NCI-H748 (cell line): ENCODE measurements at regions not wholly inside any gene's neighbourhood (a gene's known extent, or its start where the extent isn't known, plus 50 kb on each side); places are given as distances from the start of the nearest gene placed in this dataset.
"Not testable (repeated sequence)": the region's sequence is repeated elsewhere in the genome, so short reads cannot be mapped to it uniquely, and the experiment has no call there.

Experiments
- DNase-seq: peaks from one replicate; lab custom pipeline; 2025; ENCODE audit not compliant: unreplicated experiment; lab: John Stamatoyannopoulos, UW

GRCh38 chr10:55169493-55169892 is 368.5 kb upstream of the PCDH15 start:
- DNase-seq = no peak

- no peak for DNase-seq
Measured at GRCh38 chr10:55168343-55168742, 367.3 kb upstream of the PCDH15 start.

- DNase-seq = no peak
Measured at GRCh38 chr10:55163388-55163979, 362.5 kb upstream of the PCDH15 start.

GRCh38 chr10:55162321-55162720 is 361.3 kb upstream of the PCDH15 start:
- not testable (repeated sequence) for DNase-seq

- DNase-seq = no peak
Measured at GRCh38 chr10:55160655-55161283, 359.7 kb upstream of the PCDH15 start.

GRCh38 chr10:55158633-55159032 is 357.6 kb upstream of the PCDH15 start:
- DNase-seq = no peak

GRCh38 chr10:55146032-55146431 is 345.0 kb upstream of the PCDH15 start:
- DNase-seq = no peak

- DNase-seq = no peak
Measured at GRCh38 chr10:55144001-55144400, 343.0 kb upstream of the PCDH15 start.

- peak; percentile 54 for DNase-seq
Measured at GRCh38 chr10:55141892-55142291, 340.9 kb upstream of the PCDH15 start.

- no peak for DNase-seq
Measured at GRCh38 chr10:55137063-55137462, 336.0 kb upstream of the PCDH15 start.

GRCh38 chr10:55104738-55105137 is 303.7 kb upstream of the PCDH15 start:
- DNase-seq = peak; percentile 7

- no peak for DNase-seq
Measured at GRCh38 chr10:55098452-55098851, 297.4 kb upstream of the PCDH15 start.

GRCh38 chr10:55091691-55092328 is 290.8 kb upstream of the PCDH15 start:
- no peak for DNase-seq

- no peak for DNase-seq
Measured at GRCh38 chr10:55078121-55078520, 277.1 kb upstream of the PCDH15 start.

GRCh38 chr10:55065185-55065584 is 264.2 kb upstream of the PCDH15 start:
- DNase-seq = no peak

- no peak for DNase-seq
Measured at GRCh38 chr10:55063811-55064210, 262.8 kb upstream of the PCDH15 start.

GRCh38 chr10:55062349-55062748 is 261.3 kb upstream of the PCDH15 start:
- no peak for DNase-seq

GRCh38 chr10:55058800-55059199 is 257.8 kb upstream of the PCDH15 start:
- DNase-seq = no peak

GRCh38 chr10:55051515-55051914 is 250.5 kb upstream of the PCDH15 start:
- DNase-seq = no peak

- DNase-seq = peak; percentile 31
Measured at GRCh38 chr10:55048830-55049498, 247.9 kb upstream of the PCDH15 start.

- DNase-seq = no peak
Measured at GRCh38 chr10:55043540-55043939, 242.5 kb upstream of the PCDH15 start.

GRCh38 chr10:55033061-55033460 is 232.0 kb upstream of the PCDH15 start:
- no peak for DNase-seq
